ENCODE measurements at regions not wholly inside any gene's neighbourhood (a gene's known extent, or its start where the extent isn't known, plus 50 kb on each side); places are given as distances from the start of the nearest gene placed in this dataset.
"Not testable (repeated sequence)": the region's sequence is repeated elsewhere in the genome, so short reads cannot be mapped to it uniquely, and the experiment has no call there.

- no peak for DNase-seq
Measured at GRCh38 chr9:71361357-71361756, 239.9 kb upstream of the TRPM3 start.

GRCh38 chr9:71357346-71357745 is 235.9 kb upstream of the TRPM3 start:
- no peak for DNase-seq

DNA sequence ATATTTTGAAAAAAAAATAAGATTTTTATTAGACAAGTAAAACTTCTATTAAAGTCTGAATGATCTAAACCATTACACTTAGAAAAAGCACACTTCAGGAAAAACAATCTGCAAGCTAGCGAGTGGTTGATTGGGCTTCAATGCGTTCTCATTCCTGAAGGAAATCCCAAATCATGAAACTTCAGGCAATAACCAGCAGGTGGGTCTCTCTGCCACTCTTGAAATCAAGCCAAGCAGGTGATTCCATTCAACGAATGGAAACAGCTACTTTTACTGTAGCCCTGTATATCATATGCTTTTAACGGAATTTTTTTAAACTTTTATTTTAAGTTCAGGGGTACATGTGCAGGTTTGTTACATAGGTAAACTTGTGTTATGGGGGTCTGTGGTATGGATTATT is 234.5 kb upstream of the TRPM3 start:
- DNase-seq = no peak

- DNase-seq = no peak
Measured at GRCh38 chr9:71353720-71354119, 232.3 kb upstream of the TRPM3 start.

DNA sequence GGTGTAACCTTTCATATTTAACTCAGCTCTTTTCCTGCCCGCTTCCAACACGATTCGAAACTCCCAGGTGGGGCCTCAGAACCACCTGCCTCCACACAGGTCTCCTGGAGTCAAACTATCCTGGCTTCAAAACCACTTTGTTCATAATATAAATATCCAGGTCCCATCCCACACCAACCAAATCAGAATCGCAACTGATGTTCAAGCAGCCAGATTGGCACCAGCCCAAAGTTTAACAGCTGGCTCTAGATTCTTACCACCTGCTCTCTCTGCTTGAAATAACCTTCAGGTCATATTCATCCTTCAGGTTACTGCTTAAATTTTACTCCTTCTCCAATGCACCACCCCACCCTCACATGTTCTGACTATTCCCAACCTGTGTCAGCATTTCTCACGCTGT is 231.4 kb upstream of the TRPM3 start:
- no peak for DNase-seq

DNA sequence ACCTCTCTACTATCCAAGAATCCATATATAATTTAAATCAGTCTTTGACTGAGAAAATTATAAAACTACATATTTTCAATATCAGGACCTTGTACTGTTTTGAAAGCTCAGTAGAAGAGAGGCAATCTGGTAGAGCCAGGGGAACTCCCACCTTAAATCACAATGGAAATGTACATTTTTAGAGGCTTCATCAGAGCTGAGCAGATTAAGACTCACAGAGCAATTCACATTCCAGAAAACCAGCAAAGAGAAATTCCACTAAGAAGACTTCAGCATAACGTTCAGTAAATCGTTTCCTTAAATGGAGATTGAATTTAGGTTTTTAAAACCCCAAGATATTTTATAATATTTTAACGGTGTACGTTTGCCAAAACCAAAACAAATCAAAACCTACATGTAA is 227.8 kb upstream of the TRPM3 start:
- no peak for DNase-seq

GRCh38 chr9:71333321-71333720 is 211.9 kb upstream of the TRPM3 start:
- DNase-seq = no peak

- no peak for DNase-seq
Measured at GRCh38 chr9:71331603-71332002, 210.2 kb upstream of the TRPM3 start.

GRCh38 chr9:71329873-71330272 is 208.5 kb upstream of the TRPM3 start:
- no peak for DNase-seq

DNA sequence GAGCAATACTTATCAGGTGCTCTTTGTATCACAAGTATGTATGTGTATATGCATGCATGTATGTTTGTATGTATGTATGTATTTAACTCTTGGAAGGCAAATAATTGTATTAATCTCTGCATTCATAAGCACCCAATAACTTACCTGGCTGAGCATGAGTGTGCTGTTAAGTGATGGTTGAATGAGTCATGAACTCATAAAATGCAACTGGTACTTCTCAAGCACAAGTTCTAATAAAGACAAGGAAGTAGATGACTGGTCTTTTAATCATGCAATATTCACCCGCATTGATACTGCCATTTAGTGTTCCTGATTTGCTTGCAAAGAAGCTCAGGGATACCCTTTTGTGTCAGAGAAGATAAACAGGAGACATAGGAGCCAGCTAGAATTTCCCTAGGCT is 204.9 kb upstream of the TRPM3 start:
- no peak for DNase-seq

DNA sequence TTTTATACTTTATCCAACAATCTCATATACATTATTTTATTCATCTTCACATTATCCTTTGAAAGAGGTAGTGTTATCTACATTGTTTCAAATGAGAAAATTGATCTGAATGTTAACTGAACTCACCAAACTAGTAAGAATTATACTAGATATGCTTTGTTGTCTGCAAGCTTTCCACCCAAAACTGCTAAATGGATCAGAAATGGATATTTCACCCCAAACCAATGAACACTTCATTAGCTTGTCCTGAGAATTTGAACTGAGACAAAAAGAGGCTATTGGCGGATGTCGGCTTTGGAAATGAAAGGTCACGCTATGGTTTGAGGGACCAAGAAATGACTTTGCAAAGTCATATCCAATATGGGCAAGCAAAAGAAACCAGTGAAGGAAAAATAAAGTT is 201.9 kb upstream of the TRPM3 start:
- DNase-seq = no peak

- no peak for DNase-seq
Measured at GRCh38 chr9:71322311-71322710, 200.9 kb upstream of the TRPM3 start.

- no peak for DNase-seq
Measured at GRCh38 chr9:71308454-71308853, 187.0 kb upstream of the TRPM3 start.

DNA sequence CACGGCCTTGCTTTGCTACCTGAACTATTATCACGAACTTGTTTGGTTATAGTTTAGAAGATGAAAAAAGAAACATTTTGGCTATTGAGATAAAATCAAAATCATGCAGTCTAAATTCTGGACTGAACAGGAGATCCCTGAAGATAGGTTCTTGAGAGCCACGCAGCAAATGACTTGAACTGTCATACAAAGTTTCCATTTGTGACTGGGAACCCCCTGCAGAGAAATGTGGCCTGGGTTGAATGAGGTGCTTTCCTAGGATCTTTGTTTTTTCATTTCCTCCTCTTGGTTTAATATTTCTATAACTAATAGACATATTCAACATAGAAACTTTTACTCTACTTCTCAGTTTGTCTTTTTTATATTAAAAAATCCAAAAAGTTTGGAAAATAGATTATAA is 184.7 kb upstream of the TRPM3 start:
- no peak for DNase-seq

DNA sequence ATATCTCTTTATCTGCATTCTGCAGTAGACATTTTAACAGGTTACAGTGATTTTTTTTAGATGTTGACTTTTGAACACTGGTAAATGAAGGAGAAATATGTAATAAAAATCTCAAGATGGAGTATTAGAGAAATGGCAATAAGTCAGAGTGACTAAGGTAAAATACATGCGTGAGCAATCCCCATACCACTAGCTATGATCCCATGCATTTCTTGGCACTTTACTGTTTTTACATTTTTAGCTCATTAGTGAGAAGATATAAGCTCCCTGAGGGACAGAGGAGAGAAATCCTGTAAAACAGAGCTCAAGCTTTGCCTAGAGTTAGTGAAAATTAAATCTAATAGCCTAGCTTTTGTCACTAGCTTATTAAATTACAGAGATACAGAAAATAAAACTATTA is 181.9 kb upstream of the TRPM3 start:
- DNase-seq = no peak

- DNase-seq = no peak
Measured at GRCh38 chr9:71302776-71303175, 181.4 kb upstream of the TRPM3 start.

- no peak for DNase-seq
Measured at GRCh38 chr9:71295928-71296327, 174.5 kb upstream of the TRPM3 start.

- DNase-seq = no peak
Measured at GRCh38 chr9:71286146-71286545, 164.7 kb upstream of the TRPM3 start.

DNA sequence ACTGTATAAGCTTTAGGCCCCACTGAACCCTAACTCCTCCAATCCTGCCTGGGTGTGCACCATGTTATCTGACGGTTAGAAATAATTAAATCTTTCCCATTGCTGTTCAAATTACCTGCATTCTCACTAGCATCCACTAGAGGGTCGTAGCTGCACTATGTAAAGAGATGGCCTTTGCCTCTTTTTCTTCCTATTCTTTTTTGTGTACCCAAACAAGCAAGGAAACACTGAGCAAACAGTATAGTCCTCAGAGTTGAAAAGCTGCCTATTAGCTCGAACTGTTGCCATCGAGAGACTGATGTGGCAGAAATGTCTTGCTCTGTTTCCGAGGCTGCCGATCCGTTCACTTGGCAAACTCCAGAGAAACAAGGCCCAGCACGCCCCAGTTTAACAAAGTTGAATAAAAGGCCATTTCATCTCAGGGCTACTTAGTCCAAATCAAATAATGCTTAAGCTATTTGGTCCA is 163.8 kb upstream of the TRPM3 start:
- DNase-seq = peak; percentile 2

- DNase-seq = not testable (repeated sequence)
Measured at GRCh38 chr9:71282116-71282515, 160.7 kb upstream of the TRPM3 start.

GRCh38 chr9:71279151-71279739 is 157.8 kb upstream of the TRPM3 start:
- DNase-seq = no peak

DNA sequence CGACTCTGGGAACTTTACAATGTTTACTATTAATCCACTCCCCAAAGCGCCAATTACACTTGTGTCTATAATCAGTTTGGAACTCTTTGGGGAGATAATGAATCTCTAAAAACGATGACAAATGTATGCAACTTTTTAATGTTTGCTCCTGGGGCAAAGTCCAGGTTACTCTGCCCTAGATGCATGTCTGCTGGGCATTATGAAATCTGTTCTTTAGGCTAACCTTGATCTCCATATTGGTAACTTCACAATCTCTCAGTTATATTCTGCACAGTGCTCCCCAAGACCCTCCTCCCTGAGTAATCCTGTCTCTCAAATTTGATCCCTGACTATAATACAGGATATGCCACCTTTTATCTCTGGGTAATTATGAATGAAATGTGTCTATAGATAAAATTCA is 152.2 kb upstream of the TRPM3 start:
- no peak for DNase-seq

DNA sequence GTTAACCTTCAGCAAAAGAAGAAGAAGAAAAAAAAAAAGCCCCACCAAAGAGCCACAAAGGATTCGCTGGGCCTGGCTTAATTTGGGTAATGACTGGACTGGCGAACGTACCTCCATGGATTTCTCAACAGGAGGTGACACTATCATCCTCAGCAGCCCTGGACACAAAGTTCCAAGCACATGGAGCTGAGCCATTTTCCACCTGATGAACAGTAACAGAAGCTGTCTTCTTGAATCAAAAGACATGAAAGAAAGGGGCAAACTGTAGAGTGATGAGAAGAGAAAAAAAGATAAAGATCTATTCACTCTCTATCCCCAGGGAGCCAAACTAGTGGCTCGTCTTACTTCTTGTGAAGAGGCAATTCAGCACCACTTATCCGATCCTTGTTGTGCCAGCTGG is 150.2 kb upstream of the TRPM3 start:
- peak; percentile 21 for DNase-seq

DNA sequence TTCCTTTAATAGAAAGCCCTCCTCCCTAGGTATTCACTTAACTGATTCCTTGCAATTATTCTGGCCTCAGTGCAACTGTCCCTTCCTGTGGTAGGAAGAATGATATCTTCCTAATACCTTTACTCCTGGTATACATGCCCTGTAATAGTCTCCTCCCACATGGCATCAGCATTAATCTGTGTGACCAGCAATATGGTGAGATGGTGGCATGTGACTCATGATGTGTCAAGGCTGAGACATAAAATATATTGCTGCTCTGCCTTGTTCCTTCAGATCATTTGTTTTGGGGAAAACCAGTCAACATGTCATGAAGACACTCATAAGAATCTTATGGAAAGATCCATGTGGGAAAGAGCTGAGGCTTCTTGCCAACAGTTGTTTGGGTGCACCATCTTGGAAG is 149.1 kb upstream of the TRPM3 start:
- DNase-seq = no peak

- DNase-seq = no peak
Measured at GRCh38 chr9:71269859-71270258, 148.4 kb upstream of the TRPM3 start.

Measured in DMS79 (cell line).